ENCODE measurements at regions not wholly inside any gene's neighbourhood (a gene's known extent, or its start where the extent isn't known, plus 50 kb on each side); places are given as distances from the start of the nearest gene placed in this dataset.

GRCh38 chr1:73092383-73092782 lies 810.0 kb upstream of the NEGR1 start:
- Mint-ChIP-seq H3K27ac (ENCODE audit: unreplicated experiment) (no peak overlapping the region), H3K27me3 (ENCODE audit: insufficient read depth, unreplicated experiment) (no peaks in the 10 kb centered on the region), H3K9me3 (ENCODE audit: unreplicated experiment) (no peaks in the 10 kb centered on the region), H3K4me1 (ENCODE audit: low read depth, unreplicated experiment) (no peaks in the 10 kb centered on the region), H3K4me3 (ENCODE audit: unreplicated experiment) (no peak overlapping the region), H3K36me3 (ENCODE audit: insufficient read depth, unreplicated experiment) (no peaks in the 10 kb centered on the region)
- Histone ChIP-seq H3K4me3 (ENCODE audit: low read depth, low read length) (no peak overlapping the region), H3K9me3 (no peaks in the 10 kb centered on the region), H3K4me1 (no peaks in the 10 kb centered on the region), H3K36me3 (ENCODE audit: control insufficient read depth, insufficient read depth, low read length) (no peaks in the 10 kb centered on the region), H3K27me3 (replicated peaks; ENCODE audit: control insufficient read depth, insufficient read depth, low read length) (no peaks in the 10 kb centered on the region)
- no peak for TF ChIP-seq CTCF (IDR thresholded peaks at IDR 0.05; ENCODE audit: insufficient read depth in 1 of 2, low read depth in 1 of 2, low read length in 1 of 2, severe bottlenecking in 1 of 2, unreplicated experiment in 1 of 2)
- no peak for DNase-seq
- ChIA-PET POLR2A (no interaction called here), CTCF (no interaction called here)
- BruUV-seq (replicated peaks), result no TSS peak
- intact Hi-C loops (cut with micrococcal nuclease; ENCODE audit: unreplicated experiment), result no loop called here

- POLR2A ChIA-PET, result no interaction called here
- H3K4me3 ChIP-seq (ENCODE audit: low read depth, low read length), result no peak overlapping the region
- no peaks in the 10 kb centered on the region for H3K36me3 ChIP-seq (ENCODE audit: control insufficient read depth, insufficient read depth, low read length)
- Mint-ChIP-seq H3K36me3 (ENCODE audit: insufficient read depth, unreplicated experiment) (no peaks in the 10 kb centered on the region), H3K9me3 (ENCODE audit: unreplicated experiment) (peaks cover 9% of the 10 kb centered on the region), H3K27me3 (ENCODE audit: insufficient read depth, unreplicated experiment) (no peaks in the 10 kb centered on the region), H3K4me3 (ENCODE audit: unreplicated experiment) (no peak overlapping the region), H3K27ac (ENCODE audit: unreplicated experiment) (no peak overlapping the region), H3K4me1 (ENCODE audit: low read depth, unreplicated experiment) (no peaks in the 10 kb centered on the region)
- CTCF ChIA-PET, result no interaction called here
- H3K9me3 ChIP-seq, result no peaks in the 10 kb centered on the region
- H3K4me1 ChIP-seq, result no peaks in the 10 kb centered on the region
- TF ChIP-seq CTCF (IDR thresholded peaks at IDR 0.05; ENCODE audit: insufficient read depth in 1 of 2, low read depth in 1 of 2, low read length in 1 of 2, severe bottlenecking in 1 of 2, unreplicated experiment in 1 of 2), result no peak
- BruUV-seq (replicated peaks), result no TSS peak
- no peak for DNase-seq
- H3K27me3 ChIP-seq (replicated peaks; ENCODE audit: control insufficient read depth, insufficient read depth, low read length), result no peaks in the 10 kb centered on the region
- intact Hi-C loops (cut with micrococcal nuclease; ENCODE audit: unreplicated experiment), result no loop called here
Measured at GRCh38 chr1:73066866-73067265, 784.5 kb upstream of the NEGR1 start.

- intact Hi-C loops (cut with micrococcal nuclease; ENCODE audit: unreplicated experiment), result no loop called here
- H3K9me3 Mint-ChIP-seq (ENCODE audit: unreplicated experiment), result peaks cover 9% of the 10 kb centered on the region
- peak; percentile 49 to 53 for DNase-seq
Measured at GRCh38 chr1:73065339-73066041, 783.2 kb upstream of the NEGR1 start.

More at GRCh38 chr1:73065339-73066041, 783.2 kb upstream of the NEGR1 start:
- no peak for TF ChIP-seq CTCF (IDR thresholded peaks at IDR 0.05; ENCODE audit: insufficient read depth in 1 of 2, low read depth in 1 of 2, low read length in 1 of 2, severe bottlenecking in 1 of 2, unreplicated experiment in 1 of 2)
- no peak overlapping the region for H3K4me3 Mint-ChIP-seq (ENCODE audit: unreplicated experiment)
- Histone ChIP-seq H3K36me3 (ENCODE audit: control insufficient read depth, insufficient read depth, low read length) (no peaks in the 10 kb centered on the region), H3K4me3 (ENCODE audit: low read depth, low read length) (no peak overlapping the region), H3K9me3 (no peaks in the 10 kb centered on the region), H3K27me3 (replicated peaks; ENCODE audit: control insufficient read depth, insufficient read depth, low read length) (no peaks in the 10 kb centered on the region), H3K4me1 (no peaks in the 10 kb centered on the region)
- no peaks in the 10 kb centered on the region for H3K36me3 Mint-ChIP-seq (ENCODE audit: insufficient read depth, unreplicated experiment)
- POLR2A ChIA-PET, result no interaction called here
- no peak overlapping the region for H3K27ac Mint-ChIP-seq (ENCODE audit: unreplicated experiment)
- no peaks in the 10 kb centered on the region for H3K27me3 Mint-ChIP-seq (ENCODE audit: insufficient read depth, unreplicated experiment)
- no TSS peak for BruUV-seq (replicated peaks)
- H3K4me1 Mint-ChIP-seq (ENCODE audit: low read depth, unreplicated experiment), result no peaks in the 10 kb centered on the region
- CTCF ChIA-PET, result no interaction called here
